ENCODE measurements at regions not wholly inside any gene's neighbourhood (a gene's known extent, or its start where the extent isn't known, plus 50 kb on each side); places are given as distances from the start of the nearest gene placed in this dataset.

DNA sequence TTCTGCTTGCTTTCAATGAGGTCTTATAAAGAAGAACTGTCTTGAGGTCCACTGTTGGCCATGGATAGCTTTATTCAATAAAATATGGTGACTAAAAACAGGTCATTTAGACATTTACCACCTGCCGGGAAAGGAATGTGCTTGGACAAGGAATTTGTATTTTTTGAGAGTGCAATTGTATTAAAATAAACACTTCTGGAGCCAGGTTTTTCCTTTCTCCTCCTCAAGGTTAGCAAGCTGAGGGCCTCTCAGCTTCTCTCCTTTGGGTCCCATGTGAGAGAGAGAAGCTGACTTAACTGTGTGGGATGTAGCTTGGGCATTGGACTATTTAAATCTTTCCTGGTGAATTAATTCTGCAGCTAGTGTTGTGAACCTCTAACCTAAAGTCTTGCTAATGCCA is 321.0 kb downstream of the MEIS1 start:
- no peak for DNase-seq (ENCODE audit: low read depth, low spot score)
- ChIA-PET SMC1A (ENCODE audit: uncharacterized antibody, unreplicated experiment) (interaction anchor here (1.2 kb wide), 1 partner anchor 29 kb away, joined by 3 read pairs; no protein-coding TSS in a partner anchor), CTCF (no interaction called here), RAD21 (ENCODE audit: unreplicated experiment) (no interaction called here), POLR2A (no interaction called here)
- BruUV-seq (replicated peaks): no TSS peak
- no peak for TF ChIP-seq SREBF2 (IDR thresholded peaks at IDR 0.05; ENCODE audit: low read length)
- TF ChIP-seq BACH1 (IDR thresholded peaks at IDR 0.05; ENCODE audit: borderline replicate concordance): no peak
- TF ChIP-seq SIX5 (IDR thresholded peaks at IDR 0.05; ENCODE audit: low read depth, low read length, severe bottlenecking): no peak
- no peak for TF ChIP-seq ZBED1 (IDR thresholded peaks at IDR 0.05; ENCODE audit: borderline replicate concordance)
- TF ChIP-seq PAX8 (IDR thresholded peaks at IDR 0.05): no peak
- TF ChIP-seq POLR2AphosphoS5 (IDR thresholded peaks at IDR 0.05; ENCODE audit: low read length): no peak
- no peak for TF ChIP-seq BCL11A (IDR thresholded peaks at IDR 0.05; ENCODE audit: low read depth, low read length)
- no peak for TF ChIP-seq RB1 (IDR thresholded peaks at IDR 0.05; ENCODE audit: borderline replicate concordance)
- no peak for TF ChIP-seq TCF3 (IDR thresholded peaks at IDR 0.05; ENCODE audit: borderline replicate concordance, insufficient read depth, low read depth, low read length)
- TF ChIP-seq, protein P1, sequence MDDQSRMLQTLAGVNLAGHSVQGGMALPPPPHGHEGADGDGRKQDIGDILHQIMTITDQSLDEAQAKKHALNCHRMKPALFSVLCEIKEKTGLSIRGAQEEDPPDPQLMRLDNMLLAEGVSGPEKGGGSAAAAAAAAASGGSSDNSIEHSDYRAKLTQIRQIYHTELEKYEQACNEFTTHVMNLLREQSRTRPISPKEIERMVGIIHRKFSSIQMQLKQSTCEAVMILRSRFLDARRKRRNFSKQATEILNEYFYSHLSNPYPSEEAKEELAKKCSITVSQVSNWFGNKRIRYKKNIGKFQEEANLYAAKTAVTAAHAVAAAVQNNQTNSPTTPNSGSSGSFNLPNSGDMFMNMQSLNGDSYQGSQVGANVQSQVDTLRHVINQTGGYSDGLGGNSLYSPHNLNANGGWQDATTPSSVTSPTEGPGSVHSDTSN (IDR thresholded peaks at IDR 0.05; ENCODE audit: insufficient replicate concordance, low read depth, low read length): no peak
- TF ChIP-seq, protein P2, sequence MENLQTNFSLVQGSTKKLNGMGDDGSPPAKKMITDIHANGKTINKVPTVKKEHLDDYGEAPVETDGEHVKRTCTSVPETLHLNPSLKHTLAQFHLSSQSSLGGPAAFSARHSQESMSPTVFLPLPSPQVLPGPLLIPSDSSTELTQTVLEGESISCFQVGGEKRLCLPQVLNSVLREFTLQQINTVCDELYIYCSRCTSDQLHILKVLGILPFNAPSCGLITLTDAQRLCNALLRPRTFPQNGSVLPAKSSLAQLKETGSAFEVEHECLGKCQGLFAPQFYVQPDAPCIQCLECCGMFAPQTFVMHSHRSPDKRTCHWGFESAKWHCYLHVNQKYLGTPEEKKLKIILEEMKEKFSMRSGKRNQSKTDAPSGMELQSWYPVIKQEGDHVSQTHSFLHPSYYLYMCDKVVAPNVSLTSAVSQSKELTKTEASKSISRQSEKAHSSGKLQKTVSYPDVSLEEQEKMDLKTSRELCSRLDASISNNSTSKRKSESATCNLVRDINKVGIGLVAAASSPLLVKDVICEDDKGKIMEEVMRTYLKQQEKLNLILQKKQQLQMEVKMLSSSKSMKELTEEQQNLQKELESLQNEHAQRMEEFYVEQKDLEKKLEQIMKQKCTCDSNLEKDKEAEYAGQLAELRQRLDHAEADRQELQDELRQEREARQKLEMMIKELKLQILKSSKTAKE (IDR thresholded peaks at IDR 0.05; ENCODE audit: low read depth, poor library complexity, severe bottlenecking): no peak
- no peak for TF ChIP-seq CBX3 (IDR thresholded peaks at IDR 0.05; ENCODE audit: borderline replicate concordance, low read depth)
- no peak for TF ChIP-seq RBBP5 (conservative IDR thresholded peaks at IDR 0.05)
- no peaks in the 10 kb centered on the region for H3K27me3 ChIP-seq (replicated peaks in 1 of 2; ENCODE audit: control insufficient read depth in 2 of 2, insufficient read depth in 2 of 2, low read length in 1 of 2)
- H3K79me2 ChIP-seq (ENCODE audit: control insufficient read depth, insufficient read depth, low read length): no peaks in the 10 kb centered on the region
- H3K9me3 ChIP-seq (replicated peaks; ENCODE audit: control insufficient read depth, insufficient read depth, low read length): no peaks in the 10 kb centered on the region
- no peak overlapping the region for H2AFZ ChIP-seq (ENCODE audit: control insufficient read depth, low read depth, low read length)
- no peaks in the 10 kb centered on the region for H3K4me1 ChIP-seq (ENCODE audit: control insufficient read depth, insufficient read depth, low read length)
- H3K27ac ChIP-seq (ENCODE audit: control insufficient read depth, insufficient read depth): no peak overlapping the region
- no peak for ATAC-seq
- no peak overlapping the region for H3K9ac ChIP-seq (ENCODE audit: control insufficient read depth, insufficient read depth, low read length)
- 55% methylated on average over 1 of the region's 1 CpG for WGBS (ENCODE audit: insufficient coverage, insufficient replicate concordance, low lambda C conversion rate, missing lambda C conversion rate)
- FAIRE-seq: no peak
- no peaks in the 10 kb centered on the region for H3K36me3 ChIP-seq (ENCODE audit: control insufficient read depth in 2 of 2, insufficient read depth in 2 of 2, low read length in 1 of 2)
- no peak overlapping the region for H3K4me3 ChIP-seq
- H3K4me2 ChIP-seq (ENCODE audit: control insufficient read depth, insufficient read depth): no peak overlapping the region
- no peaks in the 10 kb centered on the region for H4K20me1 ChIP-seq (ENCODE audit: control insufficient read depth, insufficient read depth)
- intact Hi-C loops (cut with micrococcal nuclease; ENCODE audit: unreplicated experiment): no loop called here
- in situ Hi-C loops (cut with MboI): no loop called here

All from GM12878 (cell line).